ENCODE measurements at regions not wholly inside any gene's neighbourhood (a gene's known extent, or its start where the extent isn't known, plus 50 kb on each side); places are given as distances from the start of the nearest gene placed in this dataset.

- H3K4me3 ChIP-seq (ENCODE audit: low read depth, low read length): no peak overlapping the region
- no peak overlapping the region for H2AFZ ChIP-seq (ENCODE audit: low read length, unreplicated experiment)
- H3K36me3 ChIP-seq (ENCODE audit: insufficient read depth, low read length): no peaks in the 10 kb centered on the region
- no peak overlapping the region for H3K27ac ChIP-seq (ENCODE audit: low read depth, low read length)
- no peaks in the 10 kb centered on the region for H3K4me1 ChIP-seq (ENCODE audit: control insufficient read depth, insufficient read depth, low read length, unreplicated experiment)
- no peaks in the 10 kb centered on the region for H3K79me2 ChIP-seq (ENCODE audit: control insufficient read depth, insufficient read depth, low read length, unreplicated experiment)
- peaks cover 84% of the 10 kb centered on the region for H3K27me3 ChIP-seq (ENCODE audit: insufficient read depth, low read length)
Observed at GRCh38 chr20:63145156-63145555, 70.8 kb downstream of the YTHDF1 start.

DNA sequence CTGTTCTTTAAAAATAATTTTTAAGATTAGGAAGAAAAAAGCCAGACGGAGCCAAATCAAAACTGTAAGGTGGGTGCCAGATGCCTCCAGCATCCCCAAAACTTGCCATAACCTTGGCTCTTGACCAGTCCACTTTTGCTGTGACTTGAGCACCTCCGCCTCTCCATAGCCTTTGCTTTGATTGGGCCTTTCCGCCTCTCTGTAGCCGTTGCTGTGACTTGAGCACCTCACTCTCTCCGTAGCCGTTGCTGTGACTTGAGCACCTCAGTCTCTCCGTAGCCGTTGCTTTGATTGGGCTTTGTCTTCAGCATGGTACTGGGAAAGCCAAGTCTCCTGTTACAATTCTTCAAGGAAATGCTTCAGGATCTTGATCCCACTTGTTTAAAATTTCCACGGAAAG is 73.0 kb downstream of the YTHDF1 start:
- no peak overlapping the region for H3K4me3 ChIP-seq (ENCODE audit: low read depth, low read length)
- no peak overlapping the region for H3K27ac ChIP-seq (ENCODE audit: low read depth, low read length)
- no peaks in the 10 kb centered on the region for H3K79me2 ChIP-seq (ENCODE audit: control insufficient read depth, insufficient read depth, low read length, unreplicated experiment)
- H3K4me1 ChIP-seq (ENCODE audit: control insufficient read depth, insufficient read depth, low read length, unreplicated experiment): no peaks in the 10 kb centered on the region
- peaks cover 87% of the 10 kb centered on the region for H3K27me3 ChIP-seq (ENCODE audit: insufficient read depth, low read length)
- H2AFZ ChIP-seq (ENCODE audit: low read length, unreplicated experiment): no peak overlapping the region
- no peaks in the 10 kb centered on the region for H3K36me3 ChIP-seq (ENCODE audit: insufficient read depth, low read length)

- no peak overlapping the region for H3K4me3 ChIP-seq (ENCODE audit: low read depth, low read length)
- no peaks in the 10 kb centered on the region for H3K79me2 ChIP-seq (ENCODE audit: control insufficient read depth, insufficient read depth, low read length, unreplicated experiment)
- H3K27me3 ChIP-seq (ENCODE audit: insufficient read depth, low read length): peaks cover 88% of the 10 kb centered on the region
- no peak overlapping the region for H3K27ac ChIP-seq (ENCODE audit: low read depth, low read length)
- H3K36me3 ChIP-seq (ENCODE audit: insufficient read depth, low read length): no peaks in the 10 kb centered on the region
- H3K4me1 ChIP-seq (ENCODE audit: control insufficient read depth, insufficient read depth, low read length, unreplicated experiment): no peaks in the 10 kb centered on the region
- no peak overlapping the region for H2AFZ ChIP-seq (ENCODE audit: low read length, unreplicated experiment)
Observed at GRCh38 chr20:63141531-63141930, 74.4 kb downstream of the YTHDF1 start.

GRCh38 chr20:63140514-63141433 is 75.2 kb downstream of the YTHDF1 start:
- Histone ChIP-seq H3K4me1 (ENCODE audit: control insufficient read depth, insufficient read depth, low read length, unreplicated experiment) (no peaks in the 10 kb centered on the region), H2AFZ (ENCODE audit: low read length, unreplicated experiment) (no peak overlapping the region), H3K4me3 (ENCODE audit: low read depth, low read length) (no peak overlapping the region), H3K79me2 (ENCODE audit: control insufficient read depth, insufficient read depth, low read length, unreplicated experiment) (no peaks in the 10 kb centered on the region), H3K27me3 (ENCODE audit: insufficient read depth, low read length) (peaks cover 80% of the 10 kb centered on the region), H3K27ac (ENCODE audit: low read depth, low read length) (no peak overlapping the region), H3K36me3 (ENCODE audit: insufficient read depth, low read length) (no peaks in the 10 kb centered on the region)

GRCh38 chr20:63139837-63140236 is 76.1 kb downstream of the YTHDF1 start:
- peaks cover 71% of the 10 kb centered on the region for H3K27me3 ChIP-seq (ENCODE audit: insufficient read depth, low read length)
- H2AFZ ChIP-seq (ENCODE audit: low read length, unreplicated experiment): no peak overlapping the region
- no peaks in the 10 kb centered on the region for H3K4me1 ChIP-seq (ENCODE audit: control insufficient read depth, insufficient read depth, low read length, unreplicated experiment)
- no peaks in the 10 kb centered on the region for H3K36me3 ChIP-seq (ENCODE audit: insufficient read depth, low read length)
- no peak overlapping the region for H3K27ac ChIP-seq (ENCODE audit: low read depth, low read length)
- no peak overlapping the region for H3K4me3 ChIP-seq (ENCODE audit: low read depth, low read length)
- H3K79me2 ChIP-seq (ENCODE audit: control insufficient read depth, insufficient read depth, low read length, unreplicated experiment): no peaks in the 10 kb centered on the region

DNA sequence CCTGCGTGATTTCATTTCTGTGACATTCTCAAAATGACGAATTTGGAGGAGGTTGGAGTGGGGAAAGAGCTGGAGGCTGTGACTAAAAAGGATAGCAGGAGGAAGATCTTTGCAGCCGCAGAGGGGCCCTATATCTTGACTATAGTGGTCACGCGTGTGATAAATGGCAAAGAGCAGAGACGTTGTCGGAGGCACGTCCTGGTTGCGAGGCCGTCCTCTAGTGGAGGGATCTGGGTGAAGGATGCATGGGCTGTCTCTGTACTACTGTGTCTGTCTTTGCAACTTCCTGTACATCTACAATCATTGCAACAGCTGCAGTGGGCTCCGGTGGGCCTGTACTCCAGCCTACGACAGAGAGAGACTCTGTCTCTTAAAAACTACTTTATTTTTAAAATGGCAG is 76.6 kb downstream of the YTHDF1 start:
- no peaks in the 10 kb centered on the region for H3K36me3 ChIP-seq (ENCODE audit: insufficient read depth, low read length)
- H3K4me3 ChIP-seq (ENCODE audit: low read depth, low read length): no peak overlapping the region
- no peaks in the 10 kb centered on the region for H3K4me1 ChIP-seq (ENCODE audit: control insufficient read depth, insufficient read depth, low read length, unreplicated experiment)
- H3K79me2 ChIP-seq (ENCODE audit: control insufficient read depth, insufficient read depth, low read length, unreplicated experiment): no peaks in the 10 kb centered on the region
- no peak overlapping the region for H2AFZ ChIP-seq (ENCODE audit: low read length, unreplicated experiment)
- no peak overlapping the region for H3K27ac ChIP-seq (ENCODE audit: low read depth, low read length)
- peaks cover 66% of the 10 kb centered on the region for H3K27me3 ChIP-seq (ENCODE audit: insufficient read depth, low read length)

DNA sequence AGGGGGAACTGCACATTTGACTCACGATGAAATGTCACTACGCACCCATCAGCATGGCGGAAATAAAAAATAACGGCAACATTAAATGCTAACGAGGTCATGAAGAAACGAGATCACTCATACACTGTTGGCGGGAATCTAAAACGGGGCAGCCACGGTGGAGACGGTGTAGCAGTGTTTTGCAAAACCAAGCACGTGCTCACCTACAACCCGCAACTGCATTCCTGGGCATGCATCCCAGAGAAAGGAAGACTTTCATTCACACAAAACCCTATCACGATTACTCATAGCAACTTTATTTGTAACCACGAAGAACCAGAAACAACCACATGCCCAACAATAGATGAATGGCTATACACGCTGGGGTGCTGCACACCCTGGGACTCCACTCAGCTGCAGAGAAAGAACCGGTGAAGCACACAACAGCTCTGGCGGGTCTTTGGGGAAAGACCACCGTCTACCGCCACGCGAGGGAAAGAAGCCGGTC is 77.0 kb downstream of the YTHDF1 start:
- H3K27me3 ChIP-seq (ENCODE audit: insufficient read depth, low read length): peaks cover 62% of the 10 kb centered on the region
- H3K79me2 ChIP-seq (ENCODE audit: control insufficient read depth, insufficient read depth, low read length, unreplicated experiment): no peaks in the 10 kb centered on the region
- no peaks in the 10 kb centered on the region for H3K36me3 ChIP-seq (ENCODE audit: insufficient read depth, low read length)
- no peak overlapping the region for H2AFZ ChIP-seq (ENCODE audit: low read length, unreplicated experiment)
- H3K4me1 ChIP-seq (ENCODE audit: control insufficient read depth, insufficient read depth, low read length, unreplicated experiment): no peaks in the 10 kb centered on the region
- H3K4me3 ChIP-seq (ENCODE audit: low read depth, low read length): no peak overlapping the region
- no peak overlapping the region for H3K27ac ChIP-seq (ENCODE audit: low read depth, low read length)

GRCh38 chr20:63137851-63138415 is 78.0 kb downstream of the YTHDF1 start:
- H2AFZ ChIP-seq (ENCODE audit: low read length, unreplicated experiment): no peak overlapping the region
- H3K79me2 ChIP-seq (ENCODE audit: control insufficient read depth, insufficient read depth, low read length, unreplicated experiment): no peaks in the 10 kb centered on the region
- no peaks in the 10 kb centered on the region for H3K36me3 ChIP-seq (ENCODE audit: insufficient read depth, low read length)
- H3K4me3 ChIP-seq (ENCODE audit: low read depth, low read length): no peak overlapping the region
- H3K27ac ChIP-seq (ENCODE audit: low read depth, low read length): no peak overlapping the region
- H3K27me3 ChIP-seq (ENCODE audit: insufficient read depth, low read length): peaks cover 55% of the 10 kb centered on the region
- no peaks in the 10 kb centered on the region for H3K4me1 ChIP-seq (ENCODE audit: control insufficient read depth, insufficient read depth, low read length, unreplicated experiment)

DNA sequence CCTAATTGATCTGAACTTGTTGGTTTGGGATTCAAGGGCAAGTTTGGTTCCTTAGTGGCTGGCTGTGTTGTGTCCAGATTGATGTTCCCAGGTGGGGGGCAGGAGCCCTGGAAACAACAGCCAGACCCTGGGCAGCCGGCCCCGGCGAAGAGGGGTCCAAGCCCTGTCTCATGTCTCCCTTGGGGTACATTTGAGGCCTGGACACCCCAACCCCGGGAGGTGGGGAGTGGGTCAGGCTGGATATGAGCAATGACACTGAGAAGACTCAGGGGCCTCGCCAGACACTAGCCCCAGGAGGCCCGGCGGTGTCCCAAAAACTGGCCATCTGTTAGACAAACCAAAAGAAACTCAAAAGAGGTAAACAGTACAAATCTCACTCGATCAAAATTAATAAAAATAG is 79.6 kb downstream of the YTHDF1 start:
- Histone ChIP-seq H3K27ac (ENCODE audit: low read depth, low read length) (no peak overlapping the region), H2AFZ (ENCODE audit: low read length, unreplicated experiment) (no peak overlapping the region), H3K79me2 (ENCODE audit: control insufficient read depth, insufficient read depth, low read length, unreplicated experiment) (no peaks in the 10 kb centered on the region), H3K4me1 (ENCODE audit: control insufficient read depth, insufficient read depth, low read length, unreplicated experiment) (no peaks in the 10 kb centered on the region), H3K4me3 (ENCODE audit: low read depth, low read length) (no peak overlapping the region), H3K27me3 (ENCODE audit: insufficient read depth, low read length) (peaks cover 51% of the 10 kb centered on the region), H3K36me3 (ENCODE audit: insufficient read depth, low read length) (no peaks in the 10 kb centered on the region)

GRCh38 chr20:63135411-63135810 is 80.5 kb downstream of the YTHDF1 start:
- H3K79me2 ChIP-seq (ENCODE audit: control insufficient read depth, insufficient read depth, low read length, unreplicated experiment): no peaks in the 10 kb centered on the region
- H3K4me1 ChIP-seq (ENCODE audit: control insufficient read depth, insufficient read depth, low read length, unreplicated experiment): no peaks in the 10 kb centered on the region
- H3K27me3 ChIP-seq (ENCODE audit: insufficient read depth, low read length): peaks cover 54% of the 10 kb centered on the region
- H3K4me3 ChIP-seq (ENCODE audit: low read depth, low read length): no peak overlapping the region
- no peak overlapping the region for H2AFZ ChIP-seq (ENCODE audit: low read length, unreplicated experiment)
- H3K36me3 ChIP-seq (ENCODE audit: insufficient read depth, low read length): no peaks in the 10 kb centered on the region
- H3K27ac ChIP-seq (ENCODE audit: low read depth, low read length): no peak overlapping the region

All from ACC112 (cell line).